Activated naive CD4-positive, alpha-beta T cell treated with anti-CD3 and anti-CD28 coated beads, Interleukin-2, amount 10 ng/mL, durations not matched to agents 7 days and 5 days (primary cell): ENCODE measurements at regions not wholly inside any gene's neighbourhood (a gene's known extent, or its start where the extent isn't known, plus 50 kb on each side); places are given as distances from the start of the nearest gene placed in this dataset.

Experiments used
- CTCF ChIA-PET: fragments of 350-600 bp; sonication (Branson Sonifier 250); formaldehyde crosslinking; loops from one replicate; lab custom pipeline; 2021; ENCODE audit warnings: antibody characterized with exemption; lab: Charles Lee
- DNase-seq: peaks from one replicate; pipeline ENCODE4 v3.0.0-alpha.2; 2020
- H3K27ac Mint-ChIP-seq: one replicate; pipeline ENCODE4 v1.8.0; 2021; ENCODE audit warnings: mild to moderate bottlenecking, moderate library complexity, mixed read lengths
- H3K27me3 Mint-ChIP-seq: one replicate; pipeline ENCODE4 v1.8.0; 2021; ENCODE audit warnings: mild to moderate bottlenecking, mixed read lengths
- H3K36me3 Mint-ChIP-seq: one replicate; pipeline ENCODE4 v1.8.0; 2021; ENCODE audit warnings: mixed read lengths
- H3K4me1 Mint-ChIP-seq: one replicate; pipeline ENCODE4 v1.8.0; 2021; ENCODE audit warnings: mixed read lengths
- H3K4me3 Mint-ChIP-seq: one replicate; pipeline ENCODE4 v1.8.0; 2021; ENCODE audit warnings: mild to moderate bottlenecking, moderate library complexity, mixed read lengths
- H3K9me3 Mint-ChIP-seq: one replicate; pipeline ENCODE4 v1.8.0; 2021; ENCODE audit warnings: mixed read lengths

DNA sequence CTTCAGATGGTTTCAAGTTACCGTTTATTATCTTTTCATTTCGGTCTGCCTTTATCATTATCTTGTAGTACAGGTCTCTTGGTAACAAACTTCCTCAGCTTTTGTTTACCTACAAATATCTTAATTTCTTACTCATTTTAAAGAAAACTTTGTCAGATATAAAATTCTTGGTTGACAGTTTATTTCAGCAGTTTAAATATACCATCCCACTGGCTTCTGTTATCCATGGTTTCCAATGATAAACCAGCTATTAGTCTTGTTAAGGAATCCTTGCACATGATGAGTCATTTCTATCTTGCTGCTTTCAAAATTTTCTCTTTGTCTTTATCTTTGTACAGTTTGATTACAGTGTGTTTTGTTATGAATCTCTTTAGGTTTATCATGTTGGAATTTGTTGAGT lies 308.3 kb upstream of the SPRY2 start:
- Mint-ChIP-seq H3K9me3 (peaks cover 2% of the 10 kb centered on the region), H3K36me3 (no peaks in the 10 kb centered on the region), H3K4me3 (no peak overlapping the region), H3K27ac (no peak overlapping the region), H3K27me3 (no peaks in the 10 kb centered on the region), H3K4me1 (no peaks in the 10 kb centered on the region)
- CTCF ChIA-PET: no interaction called here
- DNase-seq: no peak

DNA sequence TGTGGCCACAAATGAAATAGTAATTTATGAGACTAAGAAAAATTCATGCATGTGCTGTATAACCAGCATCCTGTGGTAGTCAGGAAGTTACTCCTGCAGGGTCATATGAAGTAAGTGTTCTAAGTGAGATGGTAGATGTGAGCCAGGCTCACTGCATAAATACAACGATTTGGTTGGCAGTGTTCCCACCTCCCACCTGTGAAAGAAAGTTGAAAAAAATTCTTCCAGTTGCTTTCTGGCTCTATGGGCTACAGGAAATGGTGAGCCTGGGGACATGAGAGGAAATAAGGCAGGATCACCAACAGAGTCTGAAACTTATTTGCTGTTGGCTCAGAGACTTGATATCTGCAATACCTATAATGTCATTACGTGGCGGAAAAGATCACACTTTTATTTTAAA lies 301.7 kb upstream of the SPRY2 start:
- Mint-ChIP-seq H3K27me3 (no peaks in the 10 kb centered on the region), H3K4me1 (no peaks in the 10 kb centered on the region), H3K27ac (no peak overlapping the region), H3K9me3 (no peaks in the 10 kb centered on the region), H3K36me3 (no peaks in the 10 kb centered on the region), H3K4me3 (no peak overlapping the region)
- DNase-seq: no peak
- CTCF ChIA-PET: no interaction called here

DNA sequence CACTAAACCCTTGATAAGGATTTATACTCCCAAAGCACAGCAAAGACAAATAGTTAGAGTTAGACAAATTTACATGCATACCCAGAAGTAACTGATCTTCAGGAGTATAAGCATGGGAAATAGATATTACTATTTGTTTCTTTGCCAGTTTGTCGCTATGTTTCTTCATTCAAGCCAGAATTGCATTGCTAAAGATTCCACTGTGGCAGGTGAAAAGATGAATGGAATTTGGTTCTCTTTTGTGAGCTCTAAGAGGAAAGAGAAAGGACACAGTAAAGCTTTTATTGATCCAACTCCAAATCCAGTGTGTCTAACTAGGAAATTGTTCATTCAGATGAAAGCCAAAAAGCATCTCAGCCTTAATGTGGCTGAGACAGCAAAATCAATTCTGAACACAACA lies 292.3 kb upstream of the SPRY2 start:
- CTCF ChIA-PET: no interaction called here
- no peak overlapping the region for H3K4me3 Mint-ChIP-seq
- no peaks in the 10 kb centered on the region for H3K36me3 Mint-ChIP-seq
- no peak for DNase-seq
- no peaks in the 10 kb centered on the region for H3K27me3 Mint-ChIP-seq
- H3K27ac Mint-ChIP-seq: no peak overlapping the region
- no peaks in the 10 kb centered on the region for H3K9me3 Mint-ChIP-seq
- H3K4me1 Mint-ChIP-seq: no peaks in the 10 kb centered on the region

DNA sequence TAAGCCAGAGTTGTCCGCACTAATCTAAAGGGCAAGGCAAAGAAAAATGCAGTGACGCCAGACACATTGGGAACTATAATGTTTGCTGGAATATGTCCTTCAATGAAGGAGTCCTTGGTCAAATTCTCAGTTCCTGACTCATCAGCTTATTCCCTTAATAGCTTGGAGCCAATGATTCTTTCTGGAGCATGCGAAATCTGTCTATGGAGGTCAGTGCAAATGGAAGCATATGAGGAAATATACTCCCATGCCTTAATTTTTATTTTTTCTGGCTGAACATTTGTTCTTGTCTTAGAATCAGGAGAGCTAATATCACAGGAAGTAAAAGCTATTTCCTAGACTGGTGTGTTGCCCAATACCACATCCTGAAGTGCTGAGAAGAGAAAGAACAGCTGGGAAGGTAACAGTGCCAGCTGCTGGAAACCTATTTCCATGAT lies 289.8 kb upstream of the SPRY2 start:
- Mint-ChIP-seq H3K4me3 (no peak overlapping the region), H3K36me3 (no peaks in the 10 kb centered on the region), H3K4me1 (no peaks in the 10 kb centered on the region), H3K27ac (no peak overlapping the region), H3K27me3 (no peaks in the 10 kb centered on the region), H3K9me3 (no peaks in the 10 kb centered on the region)
- no peak for DNase-seq
- CTCF ChIA-PET: no interaction called here

DNA sequence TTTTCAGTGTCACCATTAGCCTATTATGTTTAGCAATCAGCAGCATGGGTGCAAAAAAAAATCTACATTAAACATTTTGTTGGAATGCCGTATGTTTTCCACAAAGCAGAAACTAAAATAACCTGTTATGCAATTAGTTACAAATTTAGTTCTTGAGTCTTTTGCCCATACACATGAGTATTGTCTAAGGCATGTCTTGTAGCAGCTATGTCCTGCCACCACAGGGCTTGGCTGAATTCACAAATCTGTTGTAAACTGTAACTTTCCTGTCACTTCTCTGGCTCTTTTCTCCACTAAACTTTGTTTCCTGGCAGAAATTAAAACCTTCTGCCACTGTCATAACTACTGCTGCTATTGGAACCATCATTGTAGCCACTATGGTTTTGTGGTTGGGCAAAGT lies 277.9 kb upstream of the SPRY2 start:
- Mint-ChIP-seq H3K36me3 (no peaks in the 10 kb centered on the region), H3K27me3 (no peaks in the 10 kb centered on the region), H3K4me1 (no peaks in the 10 kb centered on the region), H3K4me3 (no peak overlapping the region), H3K27ac (no peak overlapping the region), H3K9me3 (peaks cover 9% of the 10 kb centered on the region)
- CTCF ChIA-PET: no interaction called here
- DNase-seq: no peak

DNA sequence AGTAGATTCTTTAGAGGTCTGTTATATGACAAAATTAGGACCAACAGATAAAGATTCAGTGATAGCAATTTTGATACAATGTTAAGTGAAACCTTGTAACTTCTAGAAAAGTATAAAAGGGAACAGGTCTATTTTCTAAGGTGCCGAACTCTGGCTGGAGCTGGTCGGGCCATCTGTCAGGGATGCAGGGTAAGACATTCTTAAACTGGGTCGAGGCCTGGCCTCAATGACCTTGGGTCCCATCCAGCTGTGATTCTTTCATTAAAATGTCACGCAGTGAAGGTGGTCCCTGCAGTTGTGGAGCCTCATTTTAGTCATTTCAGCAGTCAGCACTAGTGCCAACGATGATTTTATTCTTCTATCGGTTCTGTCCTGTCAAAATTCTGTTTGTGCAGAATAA lies 271.9 kb upstream of the SPRY2 start:
- Mint-ChIP-seq H3K27me3 (no peaks in the 10 kb centered on the region), H3K36me3 (no peaks in the 10 kb centered on the region), H3K4me3 (no peak overlapping the region), H3K9me3 (no peaks in the 10 kb centered on the region), H3K27ac (no peak overlapping the region), H3K4me1 (no peaks in the 10 kb centered on the region)
- CTCF ChIA-PET: no interaction called here
- DNase-seq: no peak

DNA sequence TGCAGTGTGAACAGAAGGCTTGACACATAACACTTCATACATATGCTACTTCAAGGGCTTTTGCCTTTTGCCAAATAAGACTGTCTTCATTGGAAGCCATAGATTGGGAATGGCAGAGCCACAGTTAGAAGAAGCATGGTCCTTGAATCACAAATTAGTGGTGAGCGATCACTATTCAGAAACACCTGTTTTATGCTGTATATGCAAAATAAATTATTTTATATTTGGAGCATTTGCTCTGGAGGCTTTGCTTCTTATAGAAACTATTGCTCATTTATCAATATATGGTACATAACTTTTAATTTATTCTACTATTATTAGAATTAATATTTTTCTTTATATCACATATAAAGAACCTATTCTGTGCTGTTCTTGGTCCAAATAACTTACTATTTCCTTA lies 270.4 kb upstream of the SPRY2 start:
- DNase-seq: no peak
- H3K9me3 Mint-ChIP-seq: no peaks in the 10 kb centered on the region
- no peaks in the 10 kb centered on the region for H3K4me1 Mint-ChIP-seq
- H3K36me3 Mint-ChIP-seq: no peaks in the 10 kb centered on the region
- no peak overlapping the region for H3K4me3 Mint-ChIP-seq
- H3K27me3 Mint-ChIP-seq: no peaks in the 10 kb centered on the region
- H3K27ac Mint-ChIP-seq: no peak overlapping the region
- CTCF ChIA-PET: no interaction called here

DNA sequence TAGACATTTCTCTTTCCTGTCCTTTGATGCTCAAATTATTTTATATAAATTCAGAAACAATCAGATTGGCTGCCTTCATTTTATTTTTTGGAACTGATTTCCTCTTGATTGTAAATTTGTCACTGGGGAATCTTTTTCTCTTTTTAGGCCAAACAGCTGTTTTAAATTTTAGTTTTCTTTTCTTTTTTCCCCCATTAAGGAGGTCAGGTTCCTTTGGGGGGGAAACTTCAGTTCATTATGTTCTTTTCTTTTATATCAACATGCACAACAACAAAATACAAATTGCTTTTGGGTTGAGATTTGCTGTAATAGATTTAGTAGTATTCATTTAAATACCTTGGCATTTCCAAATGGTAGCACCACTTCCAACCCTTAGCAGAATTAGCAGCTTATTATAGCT lies 264.8 kb upstream of the SPRY2 start:
- Mint-ChIP-seq H3K27me3 (no peaks in the 10 kb centered on the region), H3K4me1 (no peaks in the 10 kb centered on the region), H3K27ac (no peak overlapping the region), H3K36me3 (no peaks in the 10 kb centered on the region), H3K9me3 (no peaks in the 10 kb centered on the region), H3K4me3 (no peak overlapping the region)
- no peak for DNase-seq
- CTCF ChIA-PET: no interaction called here

DNA sequence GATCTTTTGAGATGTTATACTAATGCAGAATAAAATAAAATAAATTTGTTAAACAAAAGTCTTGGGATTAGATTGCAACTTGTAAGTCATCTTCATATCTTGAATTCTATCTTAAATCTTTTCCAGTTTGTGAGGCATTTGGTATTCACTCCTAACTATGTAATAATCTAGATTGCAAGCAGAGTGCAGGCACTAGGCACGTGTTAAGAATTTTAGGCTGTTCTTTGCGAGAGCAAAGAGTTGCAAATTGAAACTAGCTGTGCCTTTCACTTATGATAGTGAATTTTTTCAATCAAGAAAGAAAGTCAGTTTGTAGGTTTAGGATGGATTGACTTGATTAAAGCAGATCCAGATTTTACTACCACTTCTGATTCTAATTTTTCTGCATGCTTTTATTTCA lies 264.1 kb upstream of the SPRY2 start:
- no peaks in the 10 kb centered on the region for H3K36me3 Mint-ChIP-seq
- no peak for DNase-seq
- no peaks in the 10 kb centered on the region for H3K9me3 Mint-ChIP-seq
- H3K27me3 Mint-ChIP-seq: no peaks in the 10 kb centered on the region
- CTCF ChIA-PET: no interaction called here
- H3K4me3 Mint-ChIP-seq: no peak overlapping the region
- no peaks in the 10 kb centered on the region for H3K4me1 Mint-ChIP-seq
- H3K27ac Mint-ChIP-seq: no peak overlapping the region

DNA sequence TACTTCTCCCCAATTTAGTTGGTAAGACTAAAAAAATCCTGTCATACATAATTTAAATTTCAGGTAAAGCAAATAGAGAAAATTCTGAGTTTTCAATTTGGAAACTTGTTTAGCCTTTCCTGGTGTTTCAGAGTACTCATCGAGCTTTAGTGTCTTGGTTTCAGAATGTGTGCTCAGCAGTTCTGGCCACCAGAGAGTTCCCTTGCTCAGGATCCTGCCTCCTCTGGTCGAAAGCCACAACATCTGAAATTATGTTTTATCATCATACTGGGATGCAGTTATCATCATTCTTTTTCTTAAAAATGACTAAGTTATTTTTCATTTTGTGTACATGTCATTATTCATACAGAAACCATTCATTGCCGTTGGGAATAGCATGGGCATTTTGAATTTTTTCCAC lies 263.2 kb upstream of the SPRY2 start:
- H3K4me1 Mint-ChIP-seq: no peaks in the 10 kb centered on the region
- H3K9me3 Mint-ChIP-seq: no peaks in the 10 kb centered on the region
- no peaks in the 10 kb centered on the region for H3K27me3 Mint-ChIP-seq
- CTCF ChIA-PET: no interaction called here
- no peak for DNase-seq
- no peak overlapping the region for H3K4me3 Mint-ChIP-seq
- no peak overlapping the region for H3K27ac Mint-ChIP-seq
- no peaks in the 10 kb centered on the region for H3K36me3 Mint-ChIP-seq

DNA sequence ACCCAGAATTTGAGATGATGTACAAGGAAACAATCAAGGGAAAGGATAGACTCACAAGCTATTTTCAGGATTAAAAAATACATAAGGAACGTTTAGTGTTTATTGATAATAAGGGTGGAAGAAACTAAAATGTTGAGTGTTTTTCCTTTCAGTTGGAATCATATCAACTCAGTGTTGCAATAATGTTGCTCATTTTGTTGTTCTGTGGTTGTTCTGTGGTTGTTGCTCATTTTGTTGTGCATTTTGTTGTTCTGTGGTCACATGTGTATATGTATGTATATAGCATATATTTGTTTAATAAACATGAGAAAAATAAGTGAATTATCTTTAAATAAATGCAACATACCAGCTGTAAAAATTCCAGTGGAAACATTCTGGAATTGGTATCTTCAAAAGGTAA lies 262.4 kb upstream of the SPRY2 start:
- Mint-ChIP-seq H3K9me3 (no peaks in the 10 kb centered on the region), H3K4me1 (no peaks in the 10 kb centered on the region), H3K36me3 (no peaks in the 10 kb centered on the region), H3K27me3 (no peaks in the 10 kb centered on the region), H3K27ac (no peak overlapping the region), H3K4me3 (no peak overlapping the region)
- CTCF ChIA-PET: no interaction called here
- no peak for DNase-seq

DNA sequence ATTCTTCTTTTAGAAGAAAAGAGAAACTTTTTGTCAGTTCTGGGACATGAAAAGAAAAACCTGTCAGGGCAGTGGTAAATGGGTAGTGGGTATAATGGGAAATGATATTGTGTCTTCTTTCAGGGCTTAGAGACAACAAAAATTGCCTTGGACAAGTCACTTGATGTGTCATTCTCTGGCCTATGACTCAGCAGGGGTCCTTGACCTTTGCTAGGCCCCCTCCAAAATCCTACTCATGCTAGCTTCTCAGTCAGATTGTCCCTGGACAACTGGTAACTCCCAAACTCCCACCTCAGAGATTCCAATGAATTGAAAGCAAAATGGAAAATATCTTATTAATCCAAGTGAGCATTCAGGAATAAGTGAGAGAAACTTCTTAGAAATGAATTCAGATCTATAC lies 258.8 kb upstream of the SPRY2 start:
- DNase-seq: no peak
- H3K4me1 Mint-ChIP-seq: no peaks in the 10 kb centered on the region
- H3K4me3 Mint-ChIP-seq: no peak overlapping the region
- H3K9me3 Mint-ChIP-seq: no peaks in the 10 kb centered on the region
- CTCF ChIA-PET: no interaction called here
- H3K27ac Mint-ChIP-seq: no peak overlapping the region
- H3K36me3 Mint-ChIP-seq: no peaks in the 10 kb centered on the region
- no peaks in the 10 kb centered on the region for H3K27me3 Mint-ChIP-seq

DNA sequence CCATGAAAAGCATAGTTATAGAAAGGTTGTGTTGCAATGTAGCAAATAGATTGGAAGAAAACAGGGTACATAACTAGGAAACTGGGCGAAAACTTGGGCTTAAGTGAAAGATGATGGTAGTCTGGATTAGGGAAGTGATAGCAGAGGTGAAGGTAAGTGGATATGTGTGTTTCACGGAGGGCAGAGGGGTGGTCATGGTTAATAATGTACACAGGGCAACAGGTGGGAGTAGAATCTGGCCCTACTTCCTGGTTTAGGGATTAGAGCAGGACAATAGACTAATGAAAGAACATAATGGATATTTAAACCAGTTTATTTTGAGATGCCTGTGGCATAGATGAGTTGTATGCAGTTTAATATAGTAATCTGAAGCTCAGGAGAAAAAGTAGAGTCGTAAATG lies 257.3 kb upstream of the SPRY2 start:
- Mint-ChIP-seq H3K4me3 (no peak overlapping the region), H3K27me3 (no peaks in the 10 kb centered on the region), H3K27ac (no peak overlapping the region), H3K36me3 (no peaks in the 10 kb centered on the region), H3K4me1 (no peaks in the 10 kb centered on the region), H3K9me3 (no peaks in the 10 kb centered on the region)
- CTCF ChIA-PET: no interaction called here
- DNase-seq: no peak

DNA sequence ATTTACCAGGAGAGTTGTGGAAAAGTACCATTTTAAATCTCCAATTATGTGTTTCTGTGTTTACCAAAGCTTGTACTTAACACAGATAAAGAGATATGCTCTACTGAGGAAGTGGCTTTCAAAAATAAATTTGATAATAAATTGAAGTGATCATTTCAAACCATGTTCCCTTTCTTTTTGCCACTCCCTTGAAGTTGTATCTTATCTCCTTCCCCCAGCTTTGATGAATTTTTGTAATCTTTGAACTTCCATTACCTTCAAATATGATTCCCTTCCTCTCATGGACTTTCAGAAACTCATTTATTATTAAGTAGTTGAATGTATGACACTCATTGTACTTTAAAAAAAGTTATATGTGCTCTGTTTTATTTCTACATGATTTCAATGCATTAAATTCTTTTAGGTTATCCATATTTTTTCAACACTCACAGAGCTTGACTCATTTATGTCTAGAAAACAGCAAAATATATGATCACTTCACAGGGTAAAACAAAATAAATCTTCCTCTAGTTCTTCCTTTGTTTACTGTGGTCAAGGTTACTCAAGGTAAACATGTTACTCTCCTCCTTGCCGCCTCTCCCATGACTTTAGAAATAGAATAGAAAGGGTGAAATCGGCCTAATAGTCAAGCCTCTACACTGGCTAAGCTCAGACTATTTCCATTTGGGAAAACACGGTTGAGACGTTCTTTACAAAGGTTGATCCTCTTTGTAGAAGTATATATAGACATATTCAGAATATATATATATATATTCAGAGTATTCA lies 251.2 kb upstream of the SPRY2 start:
- H3K36me3 Mint-ChIP-seq: no peaks in the 10 kb centered on the region
- H3K9me3 Mint-ChIP-seq: no peaks in the 10 kb centered on the region
- no peak overlapping the region for H3K4me3 Mint-ChIP-seq
- CTCF ChIA-PET: no interaction called here
- H3K4me1 Mint-ChIP-seq: no peaks in the 10 kb centered on the region
- no peaks in the 10 kb centered on the region for H3K27me3 Mint-ChIP-seq
- no peak for DNase-seq
- no peak overlapping the region for H3K27ac Mint-ChIP-seq

DNA sequence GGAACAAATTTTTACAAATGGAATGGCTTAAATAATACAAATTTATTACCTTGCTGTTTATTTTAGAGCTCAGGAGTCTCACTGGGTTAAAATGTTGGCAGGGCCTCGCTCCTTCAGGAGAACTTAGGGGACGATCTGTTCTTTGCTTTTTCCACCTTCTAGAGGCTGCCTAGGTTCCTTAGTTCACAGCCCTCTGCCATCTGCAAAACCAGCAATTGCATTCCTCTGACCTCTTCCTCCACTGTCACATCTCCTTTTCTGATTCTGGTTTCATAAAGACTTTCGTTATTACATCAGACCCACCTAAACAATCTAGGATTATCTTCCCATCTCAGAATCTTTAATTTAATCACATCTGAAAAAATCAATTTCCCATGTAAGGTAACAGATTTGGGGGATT lies 249.6 kb upstream of the SPRY2 start:
- no peaks in the 10 kb centered on the region for H3K36me3 Mint-ChIP-seq

DNA sequence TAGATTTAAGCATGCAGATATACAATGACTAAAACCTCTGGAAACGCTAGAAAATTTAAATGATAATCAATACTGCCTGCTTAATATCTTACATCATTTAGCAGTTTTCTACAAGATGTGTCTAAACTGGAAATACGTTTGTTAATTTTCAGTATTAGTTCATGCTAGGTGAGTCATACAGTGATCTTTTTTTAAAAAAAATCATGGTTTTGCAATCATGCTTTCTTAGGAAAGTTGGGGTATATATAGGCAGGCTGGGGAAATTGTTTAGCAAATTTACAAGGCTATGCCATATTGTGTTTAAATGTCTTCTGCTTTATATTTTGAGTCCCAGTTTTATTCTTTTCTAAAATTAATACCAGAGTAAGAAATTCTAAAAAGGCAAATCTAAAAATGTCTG lies 245.4 kb upstream of the SPRY2 start:
- CTCF ChIA-PET: no interaction called here
- Mint-ChIP-seq H3K36me3 (no peaks in the 10 kb centered on the region), H3K27ac (no peak overlapping the region), H3K4me3 (no peak overlapping the region), H3K27me3 (no peaks in the 10 kb centered on the region), H3K9me3 (no peaks in the 10 kb centered on the region), H3K4me1 (no peaks in the 10 kb centered on the region)
- no peak for DNase-seq

More for the DNA sequence above, 249.6 kb upstream of the SPRY2 start:
- CTCF ChIA-PET: no interaction called here
- Mint-ChIP-seq H3K4me3 (no peak overlapping the region), H3K4me1 (no peaks in the 10 kb centered on the region), H3K9me3 (no peaks in the 10 kb centered on the region), H3K27me3 (no peaks in the 10 kb centered on the region), H3K27ac (no peak overlapping the region)
- no peak for DNase-seq
